Tibial artery (tissue), 4 donors: ENCODE measurements at regions not wholly inside any gene's neighbourhood (a gene's known extent, or its start where the extent isn't known, plus 50 kb on each side); places are given as distances from the start of the nearest gene placed in this dataset.

Experiments used
- DNase-seq, 2 donors: peaks; one replicate each; pipeline ENCODE4 v3.0.0-alpha.2; 2019
- H3K27ac ChIP-seq, 2 donors: fragments of 200-600 bp; sonication (generic) in 1 of 2; 1 replicate in 1 of 2; 2 replicates in 1 of 2; pipeline ENCODE4 v1.5.1; 2018 to 2019; ENCODE audit warnings: mild to moderate bottlenecking in 1 of 2
- H3K27me3 ChIP-seq, 2 donors: fragments of 200-600 bp; sonication (generic) in 1 of 2; one replicate each; pipeline versions ENCODE4 v1.5.1 to v1.6.0; 2016 to 2019
- H3K36me3 ChIP-seq, 3 donors: fragments of 200-600 bp; sonication (generic) in 2 of 3; one replicate each; pipeline ENCODE4 v1.5.1; 2016 to 2019; ENCODE audit warnings: mild to moderate bottlenecking in 2 of 3
- H3K4me1 ChIP-seq, 4 donors: fragments of 200-600 bp; sonication (generic) in 2 of 4; 1 replicate in 3 of 4; 2 replicates in 1 of 4; pipeline ENCODE4 v1.5.1; 2016 to 2019
- H3K4me3 ChIP-seq, 2 donors: fragments of 200-600 bp; sonication (generic) in 1 of 2; 1 replicate in 1 of 2; 2 replicates in 1 of 2; pipeline ENCODE4 v1.5.1; 2018 to 2019; ENCODE audit warnings: mild to moderate bottlenecking in 2 of 2
- H3K9me3 ChIP-seq, 3 donors: fragments of 200-600 bp; sonication (generic) in 1 of 3; one replicate each; pipeline ENCODE4 v1.5.1; 2016 to 2019
- CTCF ChIP-seq, 2 experiments: fragments of 200-600 bp in 1 of 2; fragments of 450-650 bp in 1 of 2; IDR thresholded peaks; one replicate each; pipeline ENCODE4 v1.5.1; 2017 to 2019; ENCODE audit warnings: antibody characterized with exemption in 2 of 2, mild to moderate bottlenecking in 1 of 2, moderate library complexity in 1 of 2
- intact Hi-C: fragments of 100-400 bp; cut with DNase I; formaldehyde crosslinking; loops from one replicate; pipeline ENCODE4 v1.15.0; 2023; ENCODE audit warnings: low total_unique reads

- H3K27ac ChIP-seq, result no peak overlapping the region
- no peak for DNase-seq
- no peak overlapping the region for H3K4me3 ChIP-seq
- peaks cover 0 to 7% of the 10 kb centered on the region in 2 donors for H3K27me3 ChIP-seq
- no peaks in the 10 kb centered on the region for H3K9me3 ChIP-seq
- TF ChIP-seq CTCF (IDR thresholded peaks at IDR 0.05), result no peak
- no peaks in the 10 kb centered on the region for H3K36me3 ChIP-seq
- intact Hi-C loops, result no loop called here
- peaks cover 0 to 4% (median 0%) of the 10 kb centered on the region in 4 donors for H3K4me1 ChIP-seq
These were observed 60.6 kb upstream of the KDM7A start for GRCh38 chr7:140237390-140237789.

GRCh38 chr7:140236626-140237025 is 59.8 kb upstream of the KDM7A start:
- TF ChIP-seq CTCF (IDR thresholded peaks at IDR 0.05), result no peak
- H3K36me3 ChIP-seq, result no peaks in the 10 kb centered on the region
- DNase-seq, result no peak
- H3K4me3 ChIP-seq, result no peak overlapping the region
- peaks cover 0 to 8% (median 1%) of the 10 kb centered on the region in 4 donors for H3K4me1 ChIP-seq
- H3K27ac ChIP-seq, result no peak overlapping the region
- no peaks in the 10 kb centered on the region for H3K9me3 ChIP-seq
- peaks cover 0 to 7% of the 10 kb centered on the region in 2 donors for H3K27me3 ChIP-seq
- intact Hi-C loops, result no loop called here

GRCh38 chr7:140235114-140235513 is 58.3 kb upstream of the KDM7A start:
- TF ChIP-seq CTCF (IDR thresholded peaks at IDR 0.05), result no peak
- Histone ChIP-seq H3K36me3 (no peaks in the 10 kb centered on the region), H3K9me3 (no peaks in the 10 kb centered on the region), H3K27ac (no peak overlapping the region), H3K4me1 (peaks cover 0 to 24% (median 16%) of the 10 kb centered on the region in 4 donors), H3K4me3 (no peak overlapping the region), H3K27me3 (peaks cover 0 to 19% of the 10 kb centered on the region in 2 donors)
- DNase-seq, result no peak
- intact Hi-C loops, result no loop called here

GRCh38 chr7:140232957-140233917 is 56.5 kb upstream of the KDM7A start:
- no peak for TF ChIP-seq CTCF (IDR thresholded peaks at IDR 0.05)
- Histone ChIP-seq H3K4me1 (peaks cover 0 to 26% (median 21%) of the 10 kb centered on the region in 4 donors), H3K27ac (no peak overlapping the region), H3K27me3 (peaks cover 0 to 31% of the 10 kb centered on the region in 2 donors), H3K9me3 (no peaks in the 10 kb centered on the region), H3K36me3 (no peaks in the 10 kb centered on the region), H3K4me3 (no peak overlapping the region)
- DNase-seq, result no peak
- intact Hi-C loops, result no loop called here

- H3K4me3 ChIP-seq, result peak overlapping the region; percentile 49 to 56
- peaks cover 0 to 30% of the 10 kb centered on the region in 2 donors for H3K27me3 ChIP-seq
- TF ChIP-seq CTCF (IDR thresholded peaks at IDR 0.05), result no peak
- no peak overlapping the region for H3K27ac ChIP-seq
- no peaks in the 10 kb centered on the region for H3K36me3 ChIP-seq
- peaks cover 0 to 26% (median 21%) of the 10 kb centered on the region in 4 donors for H3K4me1 ChIP-seq
- intact Hi-C loops, result no loop called here
- DNase-seq, result no peak
- H3K9me3 ChIP-seq, result no peaks in the 10 kb centered on the region
These were observed 55.1 kb upstream of the KDM7A start for GRCh38 chr7:140231771-140232491.
